Sigmoid colon (tissue), 6 donors: ENCODE measurements at regions not wholly inside any gene's neighbourhood (a gene's known extent, or its start where the extent isn't known, plus 50 kb on each side); places are given as distances from the start of the nearest gene placed in this dataset.
"Not testable (repeated sequence)": the region's sequence is repeated elsewhere in the genome, so short reads cannot be mapped to it uniquely, and the experiment has no call there.

Experiments used
- DNase-seq: peaks from one replicate; pipeline ENCODE4 v3.0.0-alpha.2; 2019
- H3K27ac ChIP-seq, 4 donors: fragments of 200-600 bp; sonication (generic); one replicate each; pipeline ENCODE4 v1.5.1; 2016 to 2019; ENCODE audit warnings: mild to moderate bottlenecking in 1 of 4
- H3K27me3 ChIP-seq, 3 donors: fragments of 200-600 bp; sonication (generic); one replicate each; pipeline ENCODE4 v1.5.1; 2019; ENCODE audit warnings: mild to moderate bottlenecking in 1 of 3
- H3K36me3 ChIP-seq, 4 donors: fragments of 200-600 bp; sonication (generic); one replicate each; pipeline ENCODE4 v1.5.1; 2016 to 2019
- H3K4me1 ChIP-seq, 4 donors: fragments of 200-600 bp; sonication (generic); one replicate each; pipeline ENCODE4 v1.5.1; 2017 to 2019
- H3K4me3 ChIP-seq, 4 donors: fragments of 200-600 bp; sonication (generic); one replicate each; pipeline ENCODE4 v1.5.1; 2017 to 2019; ENCODE audit warnings: mild to moderate bottlenecking in 2 of 4, moderate library complexity in 1 of 4
- H3K9me3 ChIP-seq, 4 donors: fragments of 200-600 bp in 3 of 4; sonication (generic) in 3 of 4; one replicate each; pipeline versions ENCODE4 v1.5.1 to v1.6.1; 2013 to 2019
- EP300 ChIP-seq, 4 donors: sonication (generic); formaldehyde crosslinking; IDR thresholded peaks; one replicate each; pipeline ENCODE4 v1.6.1; 2017; ENCODE audit warnings: antibody characterized with exemption in 4 of 4
- POLR2A ChIP-seq, 2 donors: fragments of 450-650 bp; IDR thresholded peaks; one replicate each; pipeline ENCODE4 v1.6.1; 2016; ENCODE audit warnings: antibody characterized with exemption in 2 of 2, mild to moderate bottlenecking in 2 of 2, moderate library complexity in 2 of 2
- POLR2AphosphoS5 ChIP-seq, 4 donors: sonication (generic); formaldehyde crosslinking; IDR thresholded peaks; one replicate each; pipeline ENCODE4 v1.6.1; 2017; ENCODE audit warnings: antibody characterized with exemption in 4 of 4
- WGBS, 2 donors: extraction: QIAGEN DNeasy Blood & Tissue Kit; methylation state at CpG; one replicate each; pipeline ENCODE4 v1.1.7; 2013; 5-methylcytosine and 5-hydroxymethylcytosine counted together
- intact Hi-C: fragments of 100-400 bp; cut with DNase I; formaldehyde crosslinking; loops from one replicate; pipeline ENCODE4 v1.15.1; 2023
- TF ChIP-seq, protein P1 (sequence below), 4 experiments: fragments of 450-650 bp in 3 of 4; fragments of 200-600 bp in 1 of 4; IDR thresholded peaks; one replicate each; pipeline ENCODE4 v1.5.1; 2016 to 2019; ENCODE audit warnings: antibody characterized with exemption in 4 of 4, mild to moderate bottlenecking in 3 of 4, moderate library complexity in 2 of 4
- donor health status: healthy with polysubstance abuse.
- donor health status: healthy.

- Histone ChIP-seq H3K9me3 (no peaks in the 10 kb centered on the region), H3K27ac (no peak overlapping the region), H3K4me1 (peaks cover 0 to 8% (median 0%) of the 10 kb centered on the region in 4 donors), H3K27me3 (no peaks in the 10 kb centered on the region), H3K4me3 (no peak overlapping the region), H3K36me3 (no peaks in the 10 kb centered on the region)
- no peak for TF ChIP-seq EP300 (IDR thresholded peaks at IDR 0.05)
- TF ChIP-seq, protein P1, sequence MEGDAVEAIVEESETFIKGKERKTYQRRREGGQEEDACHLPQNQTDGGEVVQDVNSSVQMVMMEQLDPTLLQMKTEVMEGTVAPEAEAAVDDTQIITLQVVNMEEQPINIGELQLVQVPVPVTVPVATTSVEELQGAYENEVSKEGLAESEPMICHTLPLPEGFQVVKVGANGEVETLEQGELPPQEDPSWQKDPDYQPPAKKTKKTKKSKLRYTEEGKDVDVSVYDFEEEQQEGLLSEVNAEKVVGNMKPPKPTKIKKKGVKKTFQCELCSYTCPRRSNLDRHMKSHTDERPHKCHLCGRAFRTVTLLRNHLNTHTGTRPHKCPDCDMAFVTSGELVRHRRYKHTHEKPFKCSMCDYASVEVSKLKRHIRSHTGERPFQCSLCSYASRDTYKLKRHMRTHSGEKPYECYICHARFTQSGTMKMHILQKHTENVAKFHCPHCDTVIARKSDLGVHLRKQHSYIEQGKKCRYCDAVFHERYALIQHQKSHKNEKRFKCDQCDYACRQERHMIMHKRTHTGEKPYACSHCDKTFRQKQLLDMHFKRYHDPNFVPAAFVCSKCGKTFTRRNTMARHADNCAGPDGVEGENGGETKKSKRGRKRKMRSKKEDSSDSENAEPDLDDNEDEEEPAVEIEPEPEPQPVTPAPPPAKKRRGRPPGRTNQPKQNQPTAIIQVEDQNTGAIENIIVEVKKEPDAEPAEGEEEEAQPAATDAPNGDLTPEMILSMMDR (IDR thresholded peaks at IDR 0.05) = no peak
- TF ChIP-seq POLR2AphosphoS5 (IDR thresholded peaks at IDR 0.05) = no peak
- no peak for TF ChIP-seq POLR2A (IDR thresholded peaks at IDR 0.05)
- 81 to 83% methylated on average over 8 of the region's 8 CpGs for WGBS, 2 donors
- DNase-seq = no peak
- intact Hi-C loops = no loop called here
These were observed 251.1 kb upstream of the SOX4 start for GRCh38 chr6:21342501-21342900.

DNA sequence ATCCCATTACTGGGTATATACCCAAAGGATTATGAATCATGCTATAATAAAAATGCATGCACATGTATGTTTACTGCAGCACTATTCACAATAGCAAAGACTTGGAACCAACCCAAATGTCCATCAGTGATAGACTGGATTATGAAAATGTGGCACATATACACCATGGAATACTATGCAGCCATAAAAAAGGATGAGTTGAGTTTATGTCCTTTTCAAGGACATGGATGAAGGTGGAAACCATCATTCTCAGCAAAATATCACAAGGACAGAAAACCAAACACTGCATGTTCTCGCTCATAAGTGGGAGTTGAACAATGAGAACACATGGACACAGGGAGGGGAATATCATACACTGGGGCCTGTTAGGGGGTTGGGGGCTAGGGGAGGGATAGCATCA is 247.8 kb upstream of the SOX4 start:
- H3K27me3 ChIP-seq, H3K27ac ChIP-seq, H3K4me3 ChIP-seq, H3K36me3 ChIP-seq, intact Hi-C loops, H3K9me3 ChIP-seq, DNase-seq: not testable (repeated sequence)
- WGBS, 2 donors = 91 to 93% methylated on average over 1 of the region's 1 CpG
- H3K4me1 ChIP-seq = peaks cover 0 to 18% (median 14%) of the 10 kb centered on the region in 4 donors

DNA sequence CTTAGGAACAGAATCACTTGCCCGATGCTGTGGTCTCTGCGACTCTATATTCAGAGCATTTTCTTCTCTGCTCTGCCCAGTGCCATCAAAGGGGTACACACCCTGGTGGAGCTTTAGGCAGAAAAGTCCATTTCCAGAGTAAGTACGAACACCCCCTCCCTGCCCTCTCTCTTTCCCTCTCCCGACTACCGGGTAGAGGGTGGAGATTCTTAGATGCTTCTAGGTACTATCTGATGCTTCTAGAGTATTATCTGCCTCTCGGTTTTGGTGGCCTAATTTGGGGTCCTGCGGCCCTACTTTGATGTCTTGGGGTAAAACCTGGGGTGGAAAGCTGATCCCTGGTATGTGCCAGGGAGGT is 245.4 kb upstream of the SOX4 start:
- TF ChIP-seq EP300 (IDR thresholded peaks at IDR 0.05) (no peak), POLR2AphosphoS5 (IDR thresholded peaks at IDR 0.05) (no peak), POLR2A (IDR thresholded peaks at IDR 0.05) (no peak)
- TF ChIP-seq, protein P1 (IDR thresholded peaks at IDR 0.05) = no peak
- no peaks in the 10 kb centered on the region for H3K27me3 ChIP-seq
- H3K36me3 ChIP-seq = no peaks in the 10 kb centered on the region
- WGBS, 2 donors = 87 to 91% methylated on average over 7 of the region's 7 CpGs
- DNase-seq = no peak
- H3K27ac ChIP-seq = peak overlapping the region in 2 of 4 donors; percentile 9 to 36
- no peak overlapping the region for H3K4me3 ChIP-seq
- intact Hi-C loops = no loop called here
- H3K9me3 ChIP-seq = no peaks in the 10 kb centered on the region
- H3K4me1 ChIP-seq = peaks cover 0 to 16% (median 11%) of the 10 kb centered on the region in 4 donors

DNA sequence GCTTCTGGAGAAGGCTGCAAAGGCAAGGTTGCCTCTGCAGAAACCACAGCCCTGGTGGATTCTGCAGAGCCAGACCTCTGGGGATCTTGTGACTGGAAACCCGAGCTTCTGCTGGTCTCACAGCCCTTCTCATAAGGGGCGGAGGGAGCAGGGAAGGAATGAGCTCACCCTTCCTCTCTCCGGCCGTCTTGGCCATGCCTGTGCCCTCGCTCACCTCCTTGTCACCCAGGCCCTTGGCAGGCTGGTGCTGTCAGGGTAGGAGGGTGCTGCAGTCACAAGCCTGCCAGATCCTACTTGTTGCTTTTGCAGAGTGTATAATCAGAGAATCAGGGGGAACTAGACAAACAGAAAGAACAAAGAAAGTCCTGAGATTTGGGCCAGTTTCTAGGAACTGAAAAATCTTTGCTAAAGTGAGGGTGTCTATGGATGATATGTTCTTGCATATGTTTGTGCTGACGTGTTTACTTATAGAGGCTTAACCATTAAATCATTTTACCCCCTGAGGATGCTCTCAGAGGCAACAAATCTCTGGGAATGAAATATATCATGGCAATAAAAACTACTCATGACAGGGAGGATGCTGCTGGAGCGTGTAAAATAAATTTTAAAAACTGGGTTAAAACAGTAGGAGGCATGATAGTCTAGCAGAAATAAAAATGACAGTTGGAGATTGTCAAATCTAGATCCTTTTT is 244.9 kb upstream of the SOX4 start:
- no peak for DNase-seq
- no peaks in the 10 kb centered on the region for H3K9me3 ChIP-seq
- intact Hi-C loops = no loop called here
- no peak for TF ChIP-seq POLR2AphosphoS5 (IDR thresholded peaks at IDR 0.05)
- TF ChIP-seq, protein P1 (IDR thresholded peaks at IDR 0.05) = no peak
- no peak for TF ChIP-seq POLR2A (IDR thresholded peaks at IDR 0.05)
- TF ChIP-seq EP300 (IDR thresholded peaks at IDR 0.05) = no peak
- peak overlapping the region in 2 of 4 donors; percentile 9 to 36 for H3K27ac ChIP-seq
- H3K4me1 ChIP-seq = peaks cover 0 to 16% (median 11%) of the 10 kb centered on the region in 4 donors
- no peak overlapping the region for H3K4me3 ChIP-seq
- no peaks in the 10 kb centered on the region for H3K27me3 ChIP-seq
- H3K36me3 ChIP-seq = no peaks in the 10 kb centered on the region
- 71 to 75% methylated on average over 7 of the region's 7 CpGs for WGBS, 2 donors

- 88% methylated on average over 3 of the region's 3 CpGs for WGBS, 2 donors
- no peaks in the 10 kb centered on the region for H3K36me3 ChIP-seq
- intact Hi-C loops = no loop called here
- no peaks in the 10 kb centered on the region for H3K9me3 ChIP-seq
- H3K27ac ChIP-seq = no peak overlapping the region
- H3K4me1 ChIP-seq = peaks cover 0 to 16% (median 11%) of the 10 kb centered on the region in 4 donors
- H3K4me3 ChIP-seq = no peak overlapping the region
- H3K27me3 ChIP-seq = no peaks in the 10 kb centered on the region
- no peak for TF ChIP-seq EP300 (IDR thresholded peaks at IDR 0.05)
- no peak for TF ChIP-seq POLR2AphosphoS5 (IDR thresholded peaks at IDR 0.05)
- TF ChIP-seq, protein P1 (IDR thresholded peaks at IDR 0.05) = no peak
- TF ChIP-seq POLR2A (IDR thresholded peaks at IDR 0.05) = no peak
- no peak for DNase-seq
These were observed 243.7 kb upstream of the SOX4 start for GRCh38 chr6:21349834-21350233.
